ENCODE measurements at regions not wholly inside any gene's neighbourhood (a gene's known extent, or its start where the extent isn't known, plus 50 kb on each side); places are given as distances from the start of the nearest gene placed in this dataset.
A peak's percentile ranks its signal among the peaks of the same experiment; 100 is the strongest.

- TF ChIP-seq CTCF (conservative IDR thresholded peaks at IDR 0.05; ENCODE audit: low read length), result no peak
- no peak for DNase-seq (ENCODE audit: low read depth)
- no peak overlapping the region for H3K4me3 ChIP-seq (ENCODE audit: low read length)
Observed at GRCh38 chr2:203813684-203814083, 53.9 kb upstream of the CTLA4 start.

GRCh38 chr2:203814661-203815540, 52.7 kb upstream of the CTLA4 start:
- DNase-seq (ENCODE audit: low read depth), result peak; percentile 85

GRCh38 chr2:203815541-203815898, 52.1 kb upstream of the CTLA4 start:
- no peak overlapping the region for H3K4me3 ChIP-seq (ENCODE audit: low read length)
- no peak for DNase-seq (ENCODE audit: low read depth)

More at GRCh38 chr2:203814661-203815540, 52.7 kb upstream of the CTLA4 start:
- peak; percentile 89 for TF ChIP-seq CTCF (conservative IDR thresholded peaks at IDR 0.05; ENCODE audit: low read length)
- peak overlapping the region; percentile 7; the same call in 1 of the 2 replicates for H3K4me3 ChIP-seq (ENCODE audit: low read length)

GRCh38 chr2:203817147-203817546, 50.4 kb upstream of the CTLA4 start:
- no peak overlapping the region for H3K4me3 ChIP-seq (ENCODE audit: low read length)
- no peak for DNase-seq (ENCODE audit: low read depth)
- no peak for TF ChIP-seq CTCF (conservative IDR thresholded peaks at IDR 0.05; ENCODE audit: low read length)

More at GRCh38 chr2:203815541-203815898, 52.1 kb upstream of the CTLA4 start:
- TF ChIP-seq CTCF (conservative IDR thresholded peaks at IDR 0.05; ENCODE audit: low read length), result no peak

Data from AG10803 (cell line).